T-cell (primary cell): ENCODE measurements at regions not wholly inside any gene's neighbourhood (a gene's known extent, or its start where the extent isn't known, plus 50 kb on each side); places are given as distances from the start of the nearest gene placed in this dataset.

Experiments used
- ATAC-seq, 4 experiments: fragments of 200-7000 bp in 3 of 4; fragments of 150-1000 bp in 1 of 4; cut with Tn5 transposase; replicated peaks in 1 of 4; 1 replicate in 3 of 4; 2 replicates in 1 of 4; pipeline ENCODE4 v1.10.0; 2021; ENCODE audit warnings: moderate library complexity in 3 of 4, mild to moderate bottlenecking in 2 of 4, moderate number of reproducible peaks in 1 of 4
- CTCF ChIA-PET, 2 donors: fragments of 300-600 bp; sonication (Branson Sonifier 250); formaldehyde crosslinking; loops; one replicate each; lab custom pipeline; 2022; ENCODE audit warnings: antibody characterized with exemption in 2 of 2; lab: Charles Lee
- POLR2A ChIA-PET, 2 donors: fragments of 300-600 bp; sonication (Branson Sonifier 250); formaldehyde crosslinking; loops; one replicate each; lab custom pipeline; 2022; ENCODE audit warnings: antibody characterized with exemption in 2 of 2; lab: Charles Lee
- DNase-seq, 35 experiments: peaks; one replicate each; pipeline versions ENCODE4 v3.0.0 to v3.0.0-alpha.2; 2013 to 2023
- H3K27ac ChIP-seq: one replicate; pipeline ENCODE4 v1.5.1; 2013; ENCODE audit warnings: low read length
- H3K27me3 ChIP-seq, 2 experiments: replicated peaks in 1 of 2; 1 replicate in 1 of 2; 2 replicates in 1 of 2; pipeline versions ENCODE4 v1.6.1 to v1.7.0; 2013; ENCODE audit warnings: low read length in 1 of 2, mixed read lengths in 1 of 2; ENCODE audit not compliant: control insufficient read depth in 2 of 2, insufficient read depth in 2 of 2; ENCODE audit errors: extremely low read depth in 1 of 2
- H3K36me3 ChIP-seq, 2 donors: 1 replicate in 1 of 2; 2 replicates in 1 of 2; pipeline versions ENCODE4 v1.6.1 to v1.7.0; 2013; ENCODE audit warnings: low read length in 1 of 2; ENCODE audit not compliant: control insufficient read depth in 2 of 2, insufficient read depth in 1 of 2; ENCODE audit errors: extremely low read depth in 1 of 2
- H3K4me1 ChIP-seq, 2 experiments: 1 replicate in 1 of 2; 2 replicates in 1 of 2; pipeline versions ENCODE4 v1.6.1 to v1.7.0; 2013; ENCODE audit warnings: low read length in 2 of 2, mixed read lengths in 1 of 2; ENCODE audit not compliant: insufficient read depth in 2 of 2, control insufficient read depth in 1 of 2; ENCODE audit errors: extremely low read depth in 1 of 2
- H3K4me3 ChIP-seq, 2 donors: 1 replicate in 1 of 2; 2 replicates in 1 of 2; pipeline versions ENCODE4 v1.5.1 to v1.7.0; 2013; ENCODE audit warnings: mild to moderate bottlenecking in 2 of 2, low read length in 1 of 2, moderate library complexity in 1 of 2; ENCODE audit not compliant: control insufficient read depth in 1 of 2; ENCODE audit errors: extremely low read depth in 1 of 2
- H3K9me3 ChIP-seq: 2 replicates; pipeline ENCODE4 v1.7.0; 2013
- H3K27ac Mint-ChIP-seq, 2 donors: one replicate each; pipeline ENCODE4 v1.8.0; 2020 to 2021; ENCODE audit warnings: mild to moderate bottlenecking in 2 of 2, mixed read lengths in 2 of 2
- H3K27me3 Mint-ChIP-seq, 2 donors: one replicate each; pipeline ENCODE4 v1.8.0; 2021 to 2022; ENCODE audit warnings: mixed read lengths in 2 of 2
- H3K36me3 Mint-ChIP-seq: one replicate; pipeline ENCODE4 v1.8.0; 2021; ENCODE audit warnings: mixed read lengths
- H3K4me1 Mint-ChIP-seq, 3 donors: one replicate each; pipeline ENCODE4 v1.8.0; 2020 to 2022; ENCODE audit warnings: mixed read lengths in 3 of 3, mild to moderate bottlenecking in 1 of 3
- H3K4me3 Mint-ChIP-seq, 3 donors: one replicate each; pipeline ENCODE4 v1.8.0; 2020 to 2022; ENCODE audit warnings: mild to moderate bottlenecking in 3 of 3, mixed read lengths in 3 of 3, moderate library complexity in 3 of 3
- H3K9me3 Mint-ChIP-seq, 3 donors: one replicate each; pipeline ENCODE4 v1.8.0; 2020 to 2022; ENCODE audit warnings: mixed read lengths in 3 of 3
- WGBS: methylation state at CpG from one replicate; pipeline ENCODE4 v1.1.5; 2013; ENCODE audit warnings: missing lambda C conversion rate; ENCODE audit not compliant: insufficient coverage; 5-methylcytosine and 5-hydroxymethylcytosine counted together

- no peak overlapping the region for H3K4me3 Mint-ChIP-seq
- no peaks in the 10 kb centered on the region for H3K36me3 ChIP-seq
- WGBS: no CpG with 5 or more reads among the region's 3 CpGs
- H3K4me3 ChIP-seq: no peak overlapping the region
- H3K9me3 Mint-ChIP-seq: peaks cover 8 to 27% (median 20%) of the 10 kb centered on the region in 3 donors
- ATAC-seq (no peak), DNase-seq (no peak)
- no peaks in the 10 kb centered on the region for H3K27me3 ChIP-seq
- no peak overlapping the region for H3K27ac Mint-ChIP-seq
- no peaks in the 10 kb centered on the region for H3K4me1 ChIP-seq
- no peaks in the 10 kb centered on the region for H3K9me3 ChIP-seq
- no peaks in the 10 kb centered on the region for H3K4me1 Mint-ChIP-seq
- H3K27me3 Mint-ChIP-seq: no peaks in the 10 kb centered on the region
- CTCF ChIA-PET: no interaction called here
- H3K27ac ChIP-seq: no peak overlapping the region
- no peaks in the 10 kb centered on the region for H3K36me3 Mint-ChIP-seq
- POLR2A ChIA-PET: no interaction called here
Measured at GRCh38 chr18:27546991-27547390, 361.9 kb upstream of the CHST9 start.

DNA sequence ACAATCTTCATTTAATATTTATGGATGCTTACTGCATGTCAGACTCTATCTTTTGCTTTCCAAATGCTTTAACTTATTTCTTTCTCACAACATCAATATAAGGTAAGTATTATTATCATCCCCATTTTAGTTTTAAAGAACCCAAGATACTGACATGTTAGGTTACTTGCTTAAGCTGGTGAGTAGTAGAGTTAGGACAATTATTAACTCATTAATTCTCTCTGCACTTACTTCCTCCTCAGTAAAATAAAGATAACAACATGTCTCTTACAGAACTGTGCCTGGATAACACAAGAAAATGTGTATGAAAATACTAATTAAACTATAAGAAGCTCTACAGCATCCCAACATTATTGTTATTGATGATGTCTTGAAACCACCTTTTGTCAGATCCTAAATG is 359.1 kb upstream of the CHST9 start:
- H3K9me3 ChIP-seq: no peaks in the 10 kb centered on the region
- ChIA-PET POLR2A (no interaction called here), CTCF (no interaction called here)
- H3K27me3 ChIP-seq: no peaks in the 10 kb centered on the region
- Mint-ChIP-seq H3K4me3 (no peak overlapping the region), H3K27me3 (no peaks in the 10 kb centered on the region), H3K9me3 (peaks cover 5 to 18% (median 7%) of the 10 kb centered on the region in 3 donors), H3K36me3 (no peaks in the 10 kb centered on the region), H3K4me1 (no peaks in the 10 kb centered on the region), H3K27ac (no peak overlapping the region)
- no peak overlapping the region for H3K4me3 ChIP-seq
- H3K27ac ChIP-seq: no peak overlapping the region
- H3K4me1 ChIP-seq: no peaks in the 10 kb centered on the region
- ATAC-seq: no peak
- DNase-seq: no peak
- H3K36me3 ChIP-seq: no peaks in the 10 kb centered on the region

DNA sequence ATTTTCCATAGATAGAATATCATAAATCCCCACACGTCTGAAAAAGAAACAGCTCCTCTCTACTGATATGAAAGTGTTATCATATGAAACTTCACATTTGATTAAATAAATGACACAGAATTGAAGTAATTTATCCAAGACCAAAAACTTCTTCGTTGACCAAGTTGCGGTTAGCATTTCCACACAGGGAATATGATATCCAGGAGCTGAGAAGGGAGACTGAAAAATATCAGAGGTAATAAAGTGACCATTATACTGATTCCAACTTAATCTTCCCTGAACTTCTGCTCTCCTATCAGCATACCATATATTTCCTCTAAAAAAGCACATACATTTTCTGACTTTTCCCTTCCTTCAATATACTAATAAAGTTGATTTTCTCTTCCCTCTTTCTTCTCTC is 356.2 kb upstream of the CHST9 start:
- DNase-seq (no peak), ATAC-seq (no peak)
- ChIA-PET CTCF (no interaction called here), POLR2A (no interaction called here)
- Mint-ChIP-seq H3K9me3 (peaks cover 5 to 22% (median 14%) of the 10 kb centered on the region in 3 donors), H3K4me3 (no peak overlapping the region), H3K27ac (no peak overlapping the region), H3K27me3 (no peaks in the 10 kb centered on the region), H3K4me1 (no peaks in the 10 kb centered on the region), H3K36me3 (no peaks in the 10 kb centered on the region)
- H3K36me3 ChIP-seq: no peaks in the 10 kb centered on the region
- H3K27ac ChIP-seq: no peak overlapping the region
- no peaks in the 10 kb centered on the region for H3K27me3 ChIP-seq
- no peaks in the 10 kb centered on the region for H3K4me1 ChIP-seq
- no CpG with 5 or more reads among the region's 3 CpGs for WGBS
- no peaks in the 10 kb centered on the region for H3K9me3 ChIP-seq
- H3K4me3 ChIP-seq: no peak overlapping the region

DNA sequence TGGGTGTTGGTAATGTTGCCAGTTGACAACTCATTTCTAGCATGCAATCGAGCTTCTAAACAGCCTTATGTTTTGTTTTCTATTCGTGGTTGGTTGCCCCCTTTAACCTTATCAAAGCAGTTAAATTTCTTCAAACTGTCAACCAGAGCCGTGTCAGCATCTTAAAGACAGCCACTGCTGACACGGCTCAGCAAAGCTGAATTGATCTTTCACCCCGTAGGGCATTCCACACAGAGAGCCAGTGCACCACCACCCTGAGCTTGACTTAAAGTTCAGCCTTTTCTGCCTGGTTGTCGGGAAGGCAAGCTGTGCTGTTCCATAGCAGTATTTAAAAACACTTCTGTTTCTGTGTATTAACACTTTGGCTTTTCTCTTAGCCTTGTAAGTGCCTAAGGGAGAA is 355.0 kb upstream of the CHST9 start:
- no peaks in the 10 kb centered on the region for H3K4me1 ChIP-seq
- Mint-ChIP-seq H3K4me3 (no peak overlapping the region), H3K4me1 (no peaks in the 10 kb centered on the region), H3K27me3 (no peaks in the 10 kb centered on the region), H3K27ac (no peak overlapping the region), H3K9me3 (peaks cover 8 to 18% (median 10%) of the 10 kb centered on the region in 3 donors), H3K36me3 (no peaks in the 10 kb centered on the region)
- ATAC-seq (no peak), DNase-seq (no peak)
- ChIA-PET CTCF (no interaction called here), POLR2A (no interaction called here)
- WGBS: 23% methylated on average over 5 of the region's 6 CpGs
- H3K36me3 ChIP-seq: no peaks in the 10 kb centered on the region
- H3K27ac ChIP-seq: no peak overlapping the region
- no peaks in the 10 kb centered on the region for H3K9me3 ChIP-seq
- no peak overlapping the region for H3K4me3 ChIP-seq
- no peaks in the 10 kb centered on the region for H3K27me3 ChIP-seq

GRCh38 chr18:27528925-27529521 is 343.9 kb upstream of the CHST9 start:
- H3K27me3 ChIP-seq: no peaks in the 10 kb centered on the region
- Mint-ChIP-seq H3K4me3 (no peak overlapping the region), H3K36me3 (no peaks in the 10 kb centered on the region), H3K27me3 (no peaks in the 10 kb centered on the region), H3K4me1 (no peaks in the 10 kb centered on the region), H3K27ac (no peak overlapping the region), H3K9me3 (peaks cover 4 to 12% (median 7%) of the 10 kb centered on the region in 3 donors)
- ChIA-PET CTCF (no interaction called here), POLR2A (no interaction called here)
- H3K4me3 ChIP-seq: no peak overlapping the region
- H3K36me3 ChIP-seq: no peaks in the 10 kb centered on the region
- no CpG with 5 or more reads among the region's 2 CpGs for WGBS
- no peak overlapping the region for H3K27ac ChIP-seq
- DNase-seq (no peak), ATAC-seq (no peak)
- no peaks in the 10 kb centered on the region for H3K4me1 ChIP-seq
- H3K9me3 ChIP-seq: no peaks in the 10 kb centered on the region

GRCh38 chr18:27527856-27528255 is 342.7 kb upstream of the CHST9 start:
- no CpG with 5 or more reads among the region's 3 CpGs for WGBS
- no peak overlapping the region for H3K27ac Mint-ChIP-seq

GRCh38 chr18:27520401-27520800 is 335.3 kb upstream of the CHST9 start:
- Mint-ChIP-seq H3K9me3 (peaks cover 3 to 13% (median 11%) of the 10 kb centered on the region in 3 donors), H3K36me3 (no peaks in the 10 kb centered on the region), H3K27me3 (no peaks in the 10 kb centered on the region), H3K4me1 (no peaks in the 10 kb centered on the region), H3K4me3 (no peak overlapping the region), H3K27ac (no peak overlapping the region)
- DNase-seq (no peak), ATAC-seq (no peak)
- H3K9me3 ChIP-seq: no peaks in the 10 kb centered on the region
- ChIA-PET CTCF (no interaction called here), POLR2A (no interaction called here)
- H3K36me3 ChIP-seq: no peaks in the 10 kb centered on the region
- H3K4me1 ChIP-seq: no peaks in the 10 kb centered on the region
- no peak overlapping the region for H3K4me3 ChIP-seq
- H3K27me3 ChIP-seq: no peaks in the 10 kb centered on the region
- WGBS: no CpG with 5 or more reads among the region's 2 CpGs
- H3K27ac ChIP-seq: no peak overlapping the region

More at GRCh38 chr18:27527856-27528255, 342.7 kb upstream of the CHST9 start:
- ATAC-seq: no peak
- ChIA-PET POLR2A (no interaction called here), CTCF (no interaction called here)
- no peaks in the 10 kb centered on the region for H3K27me3 ChIP-seq
- Mint-ChIP-seq H3K9me3 (peaks cover 7 to 18% (median 7%) of the 10 kb centered on the region in 3 donors), H3K27me3 (no peaks in the 10 kb centered on the region), H3K36me3 (no peaks in the 10 kb centered on the region), H3K4me3 (no peak overlapping the region), H3K4me1 (no peaks in the 10 kb centered on the region)
- no peak for DNase-seq
- H3K9me3 ChIP-seq: no peaks in the 10 kb centered on the region
- H3K36me3 ChIP-seq: no peaks in the 10 kb centered on the region
- no peak overlapping the region for H3K27ac ChIP-seq
- H3K4me3 ChIP-seq: no peak overlapping the region
- H3K4me1 ChIP-seq: no peaks in the 10 kb centered on the region
